ENCODE measurements at regions not wholly inside any gene's neighbourhood (a gene's known extent, or its start where the extent isn't known, plus 50 kb on each side); places are given as distances from the start of the nearest gene placed in this dataset.

GRCh38 chr6:114713690-114714089 lies 370.9 kb upstream of the HS3ST5 start (continued):
- TF ChIP-seq, protein P1, sequence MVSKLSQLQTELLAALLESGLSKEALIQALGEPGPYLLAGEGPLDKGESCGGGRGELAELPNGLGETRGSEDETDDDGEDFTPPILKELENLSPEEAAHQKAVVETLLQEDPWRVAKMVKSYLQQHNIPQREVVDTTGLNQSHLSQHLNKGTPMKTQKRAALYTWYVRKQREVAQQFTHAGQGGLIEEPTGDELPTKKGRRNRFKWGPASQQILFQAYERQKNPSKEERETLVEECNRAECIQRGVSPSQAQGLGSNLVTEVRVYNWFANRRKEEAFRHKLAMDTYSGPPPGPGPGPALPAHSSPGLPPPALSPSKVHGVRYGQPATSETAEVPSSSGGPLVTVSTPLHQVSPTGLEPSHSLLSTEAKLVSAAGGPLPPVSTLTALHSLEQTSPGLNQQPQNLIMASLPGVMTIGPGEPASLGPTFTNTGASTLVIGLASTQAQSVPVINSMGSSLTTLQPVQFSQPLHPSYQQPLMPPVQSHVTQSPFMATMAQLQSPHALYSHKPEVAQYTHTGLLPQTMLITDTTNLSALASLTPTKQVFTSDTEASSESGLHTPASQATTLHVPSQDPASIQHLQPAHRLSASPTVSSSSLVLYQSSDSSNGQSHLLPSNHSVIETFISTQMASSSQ (IDR thresholded peaks at IDR 0.05; ENCODE audit: low read depth), result no peak
- TF ChIP-seq, protein P1 (CRISPR knock-in tag; IDR thresholded peaks at IDR 0.05; ENCODE audit: borderline replicate concordance), result no peak
- TF ChIP-seq ZNF781 (CRISPR knock-in tag; IDR thresholded peaks at IDR 0.05; ENCODE audit: borderline replicate concordance, not compliant biosample characterization) (no peak), BRCA1 (CRISPR knock-in tag; IDR thresholded peaks at IDR 0.05) (no peak)

- WGBS (ENCODE audit: low lambda C conversion rate), result 83% methylated on average over 1 of the region's 1 CpG
- FAIRE-seq (no peak), DNase-seq (ENCODE audit: low spot score) (no peak), ATAC-seq (no peak)
- H3K36me3 ChIP-seq (replicated peaks in 1 of 2; ENCODE audit: control insufficient read depth in 1 of 2, insufficient read depth in 2 of 2, low read length in 2 of 2), result no peaks in the 10 kb centered on the region
- intact Hi-C loops (cut with micrococcal nuclease; ENCODE audit: unreplicated experiment), result no loop called here
- no TSS peak for BruUV-seq (replicated peaks)
- H3K9me3 ChIP-seq (ENCODE audit: low read length), result no peaks in the 10 kb centered on the region
- in situ Hi-C loops (cut with HindIII; ENCODE audit: extremely low pct_ligation_motif_present, low pct_unique_long_range_greater_than_20kb), result no loop called here
- H3K4me2 ChIP-seq (ENCODE audit: low read depth, low read length), result no peak overlapping the region
- ChIA-PET CTCF (ENCODE audit: low intra/inter-chr PET ratio, low total read pairs) (no interaction called here), POLR2A (no interaction called here)
- no peak overlapping the region for H3K4me3 ChIP-seq (replicated peaks in 1 of 3; ENCODE audit: insufficient read depth in 1 of 3, low read depth in 2 of 3, low read length in 3 of 3)
- no peaks in the 10 kb centered on the region for H3K79me2 ChIP-seq (ENCODE audit: insufficient read depth, low read length)
- no peaks in the 10 kb centered on the region for H3K27me3 ChIP-seq (ENCODE audit: control insufficient read depth in 1 of 2, insufficient read depth in 2 of 2, low read length in 2 of 2)
- H2AFZ ChIP-seq (ENCODE audit: low read length), result no peak overlapping the region
- no peaks in the 10 kb centered on the region for H4K20me1 ChIP-seq (ENCODE audit: insufficient read depth, low read length)
- H3K9ac ChIP-seq (ENCODE audit: insufficient read depth, low read depth, low read length), result no peak overlapping the region
- H3K4me1 ChIP-seq (ENCODE audit: insufficient read depth, low read length), result no peaks in the 10 kb centered on the region
- no peak overlapping the region for H3K27ac ChIP-seq (ENCODE audit: extremely low read length, insufficient read depth, low read length)
- TF ChIP-seq SMYD3 (CRISPR knock-in tag; IDR thresholded peaks at IDR 0.05) (no peak), ZNF589 (CRISPR knock-in tag; conservative IDR thresholded peaks at IDR 0.05) (no peak), MIXL1 (CRISPR knock-in tag; IDR thresholded peaks at IDR 0.05) (no peak), ZNF333 (CRISPR knock-in tag; IDR thresholded peaks at IDR 0.05; ENCODE audit: borderline replicate concordance) (no peak), KLF9 (CRISPR knock-in tag; IDR thresholded peaks at IDR 0.05; ENCODE audit: low read depth) (no peak), NFIC (IDR thresholded peaks at IDR 0.05; ENCODE audit: low read length) (no peak), TEAD3 (CRISPR knock-in tag; optimal IDR thresholded peaks at IDR 0.05; ENCODE audit: borderline replicate concordance) (no peak), MAFK (conservative IDR thresholded peaks at IDR 0.05 in 1 of 2, IDR thresholded peaks at IDR 0.05 in 1 of 2; ENCODE audit: low read length in 2 of 2) (no peak), MIER3 (CRISPR knock-in tag; IDR thresholded peaks at IDR 0.05; ENCODE audit: borderline replicate concordance) (no peak), ZKSCAN8 (CRISPR knock-in tag; IDR thresholded peaks at IDR 0.05; ENCODE audit: borderline replicate concordance) (no peak)
Measured at GRCh38 chr6:114712129-114712662, 369.4 kb upstream of the HS3ST5 start.

Measured in HepG2 (cell line).